ENCODE measurements at regions not wholly inside any gene's neighbourhood (a gene's known extent, or its start where the extent isn't known, plus 50 kb on each side); places are given as distances from the start of the nearest gene placed in this dataset.

DNA sequence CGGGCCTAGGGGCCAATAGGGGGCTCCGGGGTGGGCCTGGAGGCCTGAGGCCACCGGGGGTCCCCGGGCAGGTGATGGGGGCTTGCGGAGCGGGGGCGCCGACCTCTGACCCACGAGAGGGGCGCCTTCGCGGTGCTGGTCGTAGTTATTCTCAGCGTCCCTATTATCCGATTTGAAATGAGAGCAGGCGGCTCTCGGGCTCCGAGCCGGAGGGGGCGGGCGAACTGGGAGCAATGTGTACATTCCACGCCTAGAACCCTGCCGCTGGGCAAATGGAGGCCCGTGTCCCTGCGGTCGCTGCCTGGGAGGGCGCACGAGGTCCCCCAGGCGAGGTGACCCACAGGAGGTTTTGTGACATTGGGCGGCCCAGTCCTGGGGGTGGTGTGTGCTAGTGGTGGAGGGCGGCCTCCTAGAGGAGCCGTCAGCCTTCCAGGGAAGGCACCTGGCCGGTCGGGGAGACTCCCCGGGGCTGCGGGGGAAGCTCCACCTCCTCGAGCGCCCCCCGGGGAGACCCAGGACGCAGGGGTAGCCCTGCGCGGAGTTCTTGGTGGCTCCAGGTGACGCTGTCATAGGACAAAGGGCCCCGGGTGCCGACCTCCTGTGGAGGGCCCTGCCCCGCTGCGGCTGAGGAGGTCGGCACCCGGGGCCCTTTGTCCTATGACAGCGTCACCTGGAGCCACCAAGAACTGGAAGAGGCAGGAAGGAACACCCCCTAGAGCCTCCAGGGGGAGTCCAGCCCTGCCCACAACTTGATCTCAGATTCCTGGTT, 102.6 kb upstream of the PRKX start:
- TF ChIP-seq, protein P1, sequence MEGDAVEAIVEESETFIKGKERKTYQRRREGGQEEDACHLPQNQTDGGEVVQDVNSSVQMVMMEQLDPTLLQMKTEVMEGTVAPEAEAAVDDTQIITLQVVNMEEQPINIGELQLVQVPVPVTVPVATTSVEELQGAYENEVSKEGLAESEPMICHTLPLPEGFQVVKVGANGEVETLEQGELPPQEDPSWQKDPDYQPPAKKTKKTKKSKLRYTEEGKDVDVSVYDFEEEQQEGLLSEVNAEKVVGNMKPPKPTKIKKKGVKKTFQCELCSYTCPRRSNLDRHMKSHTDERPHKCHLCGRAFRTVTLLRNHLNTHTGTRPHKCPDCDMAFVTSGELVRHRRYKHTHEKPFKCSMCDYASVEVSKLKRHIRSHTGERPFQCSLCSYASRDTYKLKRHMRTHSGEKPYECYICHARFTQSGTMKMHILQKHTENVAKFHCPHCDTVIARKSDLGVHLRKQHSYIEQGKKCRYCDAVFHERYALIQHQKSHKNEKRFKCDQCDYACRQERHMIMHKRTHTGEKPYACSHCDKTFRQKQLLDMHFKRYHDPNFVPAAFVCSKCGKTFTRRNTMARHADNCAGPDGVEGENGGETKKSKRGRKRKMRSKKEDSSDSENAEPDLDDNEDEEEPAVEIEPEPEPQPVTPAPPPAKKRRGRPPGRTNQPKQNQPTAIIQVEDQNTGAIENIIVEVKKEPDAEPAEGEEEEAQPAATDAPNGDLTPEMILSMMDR (IDR thresholded peaks at IDR 0.05; ENCODE audit: low read depth, low read length) = no peak
- TF ChIP-seq MYC (IDR thresholded peaks at IDR 0.05; ENCODE audit: low read depth, low read length) (peak; percentile 31; the same call in 1 of the 2 replicates), POLR2A (IDR thresholded peaks at IDR 0.05; ENCODE audit: extremely low read depth, insufficient read length) (no peak)
